ENCODE measurements at regions not wholly inside any gene's neighbourhood (a gene's known extent, or its start where the extent isn't known, plus 50 kb on each side); places are given as distances from the start of the nearest gene placed in this dataset.

- Mint-ChIP-seq H3K4me1 (ENCODE audit: unreplicated experiment) (peaks cover 31% of the 10 kb centered on the region), H3K27ac (ENCODE audit: unreplicated experiment) (no peak overlapping the region), H3K27me3 (ENCODE audit: unreplicated experiment) (peaks cover 32% of the 10 kb centered on the region), H3K36me3 (ENCODE audit: unreplicated experiment) (no peaks in the 10 kb centered on the region), H3K9me3 (ENCODE audit: unreplicated experiment) (no peaks in the 10 kb centered on the region), H3K4me3 (ENCODE audit: unreplicated experiment) (no peak overlapping the region)
- DNase-seq (ENCODE audit: extremely low spot score, unreplicated experiment) = peak; percentile 64
- TF ChIP-seq CTCF (IDR thresholded peaks at IDR 0.05) = no peak
These were observed 184.8 kb downstream of the CXCL12 start for GRCh38 chr10:44199991-44200655.

- H3K9me3 Mint-ChIP-seq (ENCODE audit: unreplicated experiment) = no peaks in the 10 kb centered on the region
- no peaks in the 10 kb centered on the region for H3K36me3 Mint-ChIP-seq (ENCODE audit: unreplicated experiment)
- no peak overlapping the region for H3K4me3 Mint-ChIP-seq (ENCODE audit: unreplicated experiment)
- H3K27me3 Mint-ChIP-seq (ENCODE audit: unreplicated experiment) = peaks cover 24% of the 10 kb centered on the region
- no peak for DNase-seq (ENCODE audit: extremely low spot score, unreplicated experiment)
- TF ChIP-seq CTCF (IDR thresholded peaks at IDR 0.05) = no peak
- peaks cover 39% of the 10 kb centered on the region for H3K4me1 Mint-ChIP-seq (ENCODE audit: unreplicated experiment)
- no peak overlapping the region for H3K27ac Mint-ChIP-seq (ENCODE audit: unreplicated experiment)
These were observed 185.6 kb downstream of the CXCL12 start for GRCh38 chr10:44199267-44199666.

GRCh38 chr10:44198780-44199097 lies 186.2 kb downstream of the CXCL12 start:
- peaks cover 21% of the 10 kb centered on the region for H3K27me3 Mint-ChIP-seq (ENCODE audit: unreplicated experiment)
- H3K27ac Mint-ChIP-seq (ENCODE audit: unreplicated experiment) = no peak overlapping the region
- TF ChIP-seq CTCF (IDR thresholded peaks at IDR 0.05) = no peak
- H3K4me3 Mint-ChIP-seq (ENCODE audit: unreplicated experiment) = no peak overlapping the region
- H3K9me3 Mint-ChIP-seq (ENCODE audit: unreplicated experiment) = no peaks in the 10 kb centered on the region
- peaks cover 45% of the 10 kb centered on the region for H3K4me1 Mint-ChIP-seq (ENCODE audit: unreplicated experiment)
- DNase-seq (ENCODE audit: extremely low spot score, unreplicated experiment) = peak; percentile 69
- H3K36me3 Mint-ChIP-seq (ENCODE audit: unreplicated experiment) = no peaks in the 10 kb centered on the region

- TF ChIP-seq CTCF (IDR thresholded peaks at IDR 0.05) = no peak
- Mint-ChIP-seq H3K4me1 (ENCODE audit: unreplicated experiment) (peaks cover 50% of the 10 kb centered on the region), H3K36me3 (ENCODE audit: unreplicated experiment) (no peaks in the 10 kb centered on the region), H3K9me3 (ENCODE audit: unreplicated experiment) (no peaks in the 10 kb centered on the region), H3K4me3 (ENCODE audit: unreplicated experiment) (no peak overlapping the region), H3K27me3 (ENCODE audit: unreplicated experiment) (peaks cover 16% of the 10 kb centered on the region), H3K27ac (ENCODE audit: unreplicated experiment) (no peak overlapping the region)
- DNase-seq (ENCODE audit: extremely low spot score, unreplicated experiment) = no peak
These were observed 186.7 kb downstream of the CXCL12 start for GRCh38 chr10:44198096-44198779.

- Mint-ChIP-seq H3K27me3 (ENCODE audit: unreplicated experiment) (peaks cover 16% of the 10 kb centered on the region), H3K9me3 (ENCODE audit: unreplicated experiment) (no peaks in the 10 kb centered on the region), H3K4me3 (ENCODE audit: unreplicated experiment) (no peak overlapping the region), H3K4me1 (ENCODE audit: unreplicated experiment) (peaks cover 55% of the 10 kb centered on the region), H3K27ac (ENCODE audit: unreplicated experiment) (no peak overlapping the region), H3K36me3 (ENCODE audit: unreplicated experiment) (no peaks in the 10 kb centered on the region)
- TF ChIP-seq CTCF (IDR thresholded peaks at IDR 0.05) = no peak
- peak; percentile 63 for DNase-seq (ENCODE audit: extremely low spot score, unreplicated experiment)
These were observed 187.3 kb downstream of the CXCL12 start for GRCh38 chr10:44197646-44198045.

Measured in osteocyte (in vitro differentiated cells).